Esophagus squamous epithelium (tissue), 5 donors: ENCODE measurements at regions not wholly inside any gene's neighbourhood (a gene's known extent, or its start where the extent isn't known, plus 50 kb on each side); places are given as distances from the start of the nearest gene placed in this dataset.

Experiments used
- DNase-seq: peaks from one replicate; lab custom pipeline; 2025; lab: John Stamatoyannopoulos, UW
- H3K27ac ChIP-seq, 4 donors: fragments of 200-600 bp; sonication (generic); one replicate each; pipeline ENCODE4 v1.5.1; 2016 to 2019; ENCODE audit warnings: mild to moderate bottlenecking in 1 of 4
- H3K27me3 ChIP-seq, 4 donors: fragments of 200-600 bp; sonication (generic); 1 replicate in 3 of 4; 2 replicates in 1 of 4; pipeline versions ENCODE4 v1.5.1 to v1.6.0; 2017 to 2021; ENCODE audit warnings: antibody characterized with exemption in 1 of 4
- H3K36me3 ChIP-seq, 3 donors: fragments of 200-600 bp; sonication (generic); one replicate each; pipeline ENCODE4 v1.5.1; 2016 to 2019
- H3K4me1 ChIP-seq, 3 donors: fragments of 200-600 bp; sonication (generic); one replicate each; pipeline ENCODE4 v1.5.1; 2017 to 2019
- H3K4me3 ChIP-seq, 4 donors: fragments of 200-600 bp; sonication (generic); 1 replicate in 3 of 4; 2 replicates in 1 of 4; pipeline ENCODE4 v1.5.1; 2016 to 2019; ENCODE audit warnings: mild to moderate bottlenecking in 2 of 4, moderate library complexity in 1 of 4
- H3K9me3 ChIP-seq, 3 donors: fragments of 200-600 bp; sonication (generic); one replicate each; pipeline ENCODE4 v1.5.1; 2016 to 2019
- POLR2A ChIP-seq, 4 donors: fragments of 450-650 bp; IDR thresholded peaks; one replicate each; pipeline ENCODE4 v1.6.1; 2017; ENCODE audit warnings: antibody characterized with exemption in 4 of 4, mild to moderate bottlenecking in 4 of 4, moderate library complexity in 3 of 4
- WGBS, 2 donors: methylation state at CpG; one replicate each; pipeline ENCODE4 v1.1.5; 2018; 5-methylcytosine and 5-hydroxymethylcytosine counted together
- intact Hi-C: fragments of 100-400 bp; cut with DNase I; formaldehyde crosslinking; loops from one replicate; pipeline ENCODE4 v1.15.0; 2022
- TF ChIP-seq, protein P1 (sequence below), 6 experiments: fragments of 450-650 bp in 4 of 6; fragments of 200-600 bp in 2 of 6; sonication (generic) in 2 of 6; IDR thresholded peaks; one replicate each; pipeline ENCODE4 v1.5.1; 2016 to 2019; ENCODE audit warnings: antibody characterized with exemption in 6 of 6, mild to moderate bottlenecking in 4 of 6, moderate library complexity in 4 of 6
- donor health status: DM: yes; HTN: yes; CAD: no.

DNA sequence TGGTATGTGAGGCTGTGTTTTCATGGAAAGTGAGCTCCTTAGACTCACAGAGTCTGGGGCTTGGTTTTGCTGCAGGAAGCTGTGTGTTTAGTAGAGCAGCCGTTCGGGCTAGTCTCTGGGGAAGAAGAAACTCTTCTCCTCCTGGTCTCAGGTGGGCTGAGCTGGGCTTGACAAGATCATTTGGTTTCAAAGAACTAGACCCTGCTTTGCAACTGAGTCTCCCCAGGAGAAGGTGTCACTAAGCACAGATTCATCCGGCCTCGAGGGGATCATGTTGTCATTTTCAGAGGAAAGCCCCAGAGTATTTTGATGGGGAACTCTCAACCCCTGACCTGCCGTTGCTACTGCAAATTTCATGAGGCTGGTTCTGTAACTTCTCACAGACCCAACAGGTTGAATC lies 188.5 kb downstream of the FAM43A start:
- no peak overlapping the region for H3K27ac ChIP-seq
- no peak for DNase-seq
- no peaks in the 10 kb centered on the region for H3K27me3 ChIP-seq
- no peak overlapping the region for H3K4me3 ChIP-seq
- intact Hi-C loops: no loop called here
- H3K4me1 ChIP-seq: peaks cover 27 to 61% (median 31%) of the 10 kb centered on the region in 3 donors
- WGBS, 2 donors: 83 to 88% methylated on average over 5 of the region's 5 CpGs
- peaks cover 0 to 5% (median 0%) of the 10 kb centered on the region in 3 donors for H3K9me3 ChIP-seq
- H3K36me3 ChIP-seq: no peaks in the 10 kb centered on the region
- TF ChIP-seq POLR2A (IDR thresholded peaks at IDR 0.05): no peak
- TF ChIP-seq, protein P1, sequence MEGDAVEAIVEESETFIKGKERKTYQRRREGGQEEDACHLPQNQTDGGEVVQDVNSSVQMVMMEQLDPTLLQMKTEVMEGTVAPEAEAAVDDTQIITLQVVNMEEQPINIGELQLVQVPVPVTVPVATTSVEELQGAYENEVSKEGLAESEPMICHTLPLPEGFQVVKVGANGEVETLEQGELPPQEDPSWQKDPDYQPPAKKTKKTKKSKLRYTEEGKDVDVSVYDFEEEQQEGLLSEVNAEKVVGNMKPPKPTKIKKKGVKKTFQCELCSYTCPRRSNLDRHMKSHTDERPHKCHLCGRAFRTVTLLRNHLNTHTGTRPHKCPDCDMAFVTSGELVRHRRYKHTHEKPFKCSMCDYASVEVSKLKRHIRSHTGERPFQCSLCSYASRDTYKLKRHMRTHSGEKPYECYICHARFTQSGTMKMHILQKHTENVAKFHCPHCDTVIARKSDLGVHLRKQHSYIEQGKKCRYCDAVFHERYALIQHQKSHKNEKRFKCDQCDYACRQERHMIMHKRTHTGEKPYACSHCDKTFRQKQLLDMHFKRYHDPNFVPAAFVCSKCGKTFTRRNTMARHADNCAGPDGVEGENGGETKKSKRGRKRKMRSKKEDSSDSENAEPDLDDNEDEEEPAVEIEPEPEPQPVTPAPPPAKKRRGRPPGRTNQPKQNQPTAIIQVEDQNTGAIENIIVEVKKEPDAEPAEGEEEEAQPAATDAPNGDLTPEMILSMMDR (IDR thresholded peaks at IDR 0.05): no peak

DNA sequence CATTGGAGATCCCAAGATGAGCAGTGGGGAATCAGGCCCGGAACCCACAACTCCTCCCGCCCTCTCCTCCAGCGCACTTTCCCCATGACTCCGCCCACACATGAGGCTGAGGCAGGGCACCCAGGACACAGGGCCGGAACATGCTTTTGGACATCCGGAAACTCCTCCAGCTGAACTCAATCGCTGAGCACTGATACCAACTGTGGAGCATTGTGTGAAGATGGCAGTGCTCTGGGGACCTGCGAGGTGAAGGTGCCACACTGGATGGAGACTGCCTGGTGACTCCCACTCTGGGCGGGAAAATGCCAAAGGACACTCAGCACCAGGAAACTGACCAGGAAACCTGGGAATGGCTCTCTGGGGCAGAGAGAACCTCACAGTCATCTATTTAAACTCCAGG lies 189.1 kb downstream of the FAM43A start:
- no peak overlapping the region for H3K27ac ChIP-seq
- intact Hi-C loops: no loop called here
- DNase-seq: no peak
- 87% methylated on average over 6 of the region's 9 CpGs for WGBS, 2 donors
- no peak overlapping the region for H3K4me3 ChIP-seq
- H3K9me3 ChIP-seq: peaks cover 0 to 4% (median 0%) of the 10 kb centered on the region in 3 donors
- peaks cover 27 to 66% (median 37%) of the 10 kb centered on the region in 3 donors for H3K4me1 ChIP-seq
- no peak for TF ChIP-seq POLR2A (IDR thresholded peaks at IDR 0.05)
- TF ChIP-seq, protein P1 (IDR thresholded peaks at IDR 0.05): no peak
- no peaks in the 10 kb centered on the region for H3K27me3 ChIP-seq
- no peaks in the 10 kb centered on the region for H3K36me3 ChIP-seq

DNA sequence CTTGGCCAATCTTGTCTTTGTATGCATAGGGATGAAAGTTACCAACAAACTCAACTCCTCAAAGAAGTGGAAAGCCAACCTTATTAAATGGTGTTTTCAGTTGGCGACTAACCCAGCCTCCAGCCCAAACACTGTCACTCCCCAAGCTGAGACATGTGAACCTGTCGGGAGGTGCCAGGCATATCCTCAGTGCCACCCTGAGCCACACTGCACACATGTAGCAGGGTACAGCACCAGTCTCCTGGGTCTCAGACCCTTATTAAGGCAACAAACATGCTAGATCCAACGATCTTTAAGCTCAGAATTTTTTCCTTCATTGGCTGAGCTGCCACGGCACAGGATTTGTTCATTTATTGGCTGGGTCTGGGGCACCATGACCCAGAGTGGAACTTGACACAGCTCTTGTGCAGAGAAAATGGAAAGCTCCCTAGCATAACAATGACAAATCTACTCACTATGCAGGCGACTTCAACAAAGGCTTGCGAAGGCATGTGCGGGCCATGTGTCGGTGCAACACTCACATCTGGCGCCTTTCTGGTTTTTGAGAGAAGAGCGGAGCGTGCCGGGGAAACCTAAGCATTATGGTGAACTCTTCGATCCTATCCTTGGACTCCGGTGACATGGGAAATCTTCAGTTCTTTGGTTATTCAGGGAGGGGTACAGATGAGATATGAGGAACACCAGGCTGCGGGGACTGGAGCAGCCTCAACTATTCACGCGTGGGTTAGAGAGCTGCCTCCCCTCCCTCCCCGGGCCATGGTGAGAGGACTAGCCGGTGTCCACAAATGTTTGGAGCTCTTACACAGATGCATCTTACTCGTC lies 190.1 kb downstream of the FAM43A start:
- TF ChIP-seq POLR2A (IDR thresholded peaks at IDR 0.05): no peak
- TF ChIP-seq, protein P1 (IDR thresholded peaks at IDR 0.05): no peak
- WGBS, 2 donors: 81 to 88% methylated on average over 11 to 17 of the region's 20 CpGs
- Histone ChIP-seq H3K9me3 (no peaks in the 10 kb centered on the region), H3K36me3 (no peaks in the 10 kb centered on the region), H3K4me1 (peaks cover 29 to 66% (median 40%) of the 10 kb centered on the region in 3 donors), H3K27me3 (no peaks in the 10 kb centered on the region), H3K27ac (no peak overlapping the region), H3K4me3 (no peak overlapping the region)
- DNase-seq: no peak
- intact Hi-C loops: no loop called here

DNA sequence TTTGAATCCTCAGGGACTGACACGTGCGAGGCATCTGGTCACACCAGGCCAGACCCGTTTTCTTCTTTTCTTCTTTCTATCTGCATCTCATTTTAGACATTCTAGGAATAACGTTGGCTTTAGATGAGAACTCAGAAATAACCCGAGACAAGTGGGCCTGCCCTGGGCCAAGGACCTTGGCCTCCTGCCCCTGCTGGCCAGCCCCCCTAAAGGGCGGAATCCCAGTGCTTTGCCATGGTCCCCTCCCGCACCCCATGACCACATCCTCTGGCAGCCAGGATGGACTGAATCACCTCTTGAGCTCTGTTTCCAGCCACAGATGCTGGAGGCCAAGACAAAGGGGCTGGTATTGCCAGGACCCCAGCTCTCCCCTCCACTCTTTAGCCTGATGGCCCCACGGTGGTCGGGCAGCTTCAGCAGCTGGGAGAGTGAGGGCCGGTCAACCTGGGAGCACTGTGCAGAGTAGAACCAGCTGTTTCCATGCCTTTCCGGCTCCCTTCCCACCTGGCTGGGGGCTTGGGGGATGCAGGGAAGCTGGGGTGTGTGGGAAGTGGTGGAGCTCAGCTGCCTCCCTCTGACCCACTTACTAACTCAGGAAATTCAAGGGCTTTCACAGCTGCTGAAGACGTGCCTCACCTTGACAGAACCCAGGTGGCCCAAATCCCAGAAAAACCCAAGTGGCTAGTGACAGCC lies 190.9 kb downstream of the FAM43A start:
- no peak for DNase-seq
- Histone ChIP-seq H3K4me3 (no peak overlapping the region), H3K4me1 (peaks cover 25 to 66% (median 38%) of the 10 kb centered on the region in 3 donors), H3K27me3 (no peaks in the 10 kb centered on the region), H3K27ac (no peak overlapping the region), H3K36me3 (no peaks in the 10 kb centered on the region), H3K9me3 (no peaks in the 10 kb centered on the region)
- 72 to 74% methylated on average over 4 to 11 of the region's 12 CpGs for WGBS, 2 donors
- TF ChIP-seq, protein P1 (IDR thresholded peaks at IDR 0.05): no peak
- no peak for TF ChIP-seq POLR2A (IDR thresholded peaks at IDR 0.05)
- intact Hi-C loops: no loop called here
